ENCODE measurements at regions not wholly inside any gene's neighbourhood (a gene's known extent, or its start where the extent isn't known, plus 50 kb on each side); places are given as distances from the start of the nearest gene placed in this dataset.

DNA sequence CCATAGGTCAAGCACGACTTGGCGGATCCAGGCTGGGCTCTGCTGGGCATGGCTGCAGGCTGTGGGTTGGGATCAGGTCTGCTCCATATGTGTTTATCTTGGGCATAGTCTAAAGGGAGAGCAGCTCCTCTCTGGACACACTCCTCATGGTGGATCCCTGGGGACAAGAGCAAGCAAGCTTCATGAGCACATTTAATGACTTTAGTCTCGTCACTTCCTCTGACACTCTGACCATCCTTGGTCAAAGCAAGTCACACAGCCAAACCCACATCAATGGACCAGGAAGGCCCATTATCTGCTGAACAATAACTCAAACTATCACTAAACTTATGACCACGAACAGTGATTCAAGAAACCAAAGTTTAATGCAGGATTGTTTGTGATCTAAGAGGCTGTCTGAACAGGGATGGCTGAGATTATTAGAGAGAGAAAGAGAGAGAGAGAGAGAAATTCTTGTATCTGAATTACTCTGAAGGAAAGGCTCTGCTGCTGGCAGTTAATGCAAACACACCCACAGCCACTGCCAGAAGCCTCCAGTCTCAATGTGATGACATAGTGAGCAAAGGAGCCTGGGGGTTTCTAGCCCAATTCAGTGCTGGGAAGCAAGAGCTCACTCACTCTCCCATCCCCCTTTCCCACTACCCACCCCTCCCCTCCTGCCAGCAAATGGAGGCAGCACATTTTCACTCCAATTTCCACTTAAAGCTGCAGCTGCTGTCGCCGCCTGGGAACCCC, 490.2 kb upstream of the SULF2 start:
- no peak for TF ChIP-seq CTCF (IDR thresholded peaks at IDR 0.05; ENCODE audit: low read depth, low read length)
- DNase-seq (ENCODE audit: low read depth in 1 of 2, low spot score in 1 of 2), result peak; percentile 37
- Histone ChIP-seq H3K27ac (no peak overlapping the region), H3K27me3 (no peaks in the 10 kb centered on the region), H3K4me3 (no peak overlapping the region), H3K4me1 (ENCODE audit: low read depth) (peaks cover 14% of the 10 kb centered on the region), H3K36me3 (no peaks in the 10 kb centered on the region), H3K9me3 (ENCODE audit: low read depth) (no peaks in the 10 kb centered on the region)

DNA sequence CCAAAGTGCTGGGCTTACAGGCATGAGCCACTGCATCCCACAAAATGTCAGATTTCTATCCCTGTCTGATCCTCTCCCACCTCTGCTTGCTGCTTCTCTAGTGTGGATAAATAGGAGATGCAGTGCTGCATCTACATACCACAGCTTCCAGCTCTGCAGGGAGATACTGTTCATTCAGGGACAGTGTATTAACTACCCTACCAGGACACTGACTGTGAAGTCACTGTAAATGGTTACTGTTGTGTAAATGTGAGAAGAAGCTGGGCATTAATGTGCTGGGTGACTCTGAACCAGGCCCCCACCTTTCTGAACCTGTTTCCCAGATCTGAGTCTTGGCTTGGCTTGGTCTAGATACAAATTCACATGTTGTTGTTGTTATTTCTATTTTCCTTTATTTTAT, 488.6 kb upstream of the SULF2 start:
- TF ChIP-seq CTCF (IDR thresholded peaks at IDR 0.05; ENCODE audit: low read depth, low read length), result no peak
- H3K4me1 ChIP-seq (ENCODE audit: low read depth), result peaks cover 11% of the 10 kb centered on the region
- H3K27ac ChIP-seq, result no peak overlapping the region
- H3K4me3 ChIP-seq, result no peak overlapping the region
- H3K27me3 ChIP-seq, result no peaks in the 10 kb centered on the region
- no peaks in the 10 kb centered on the region for H3K36me3 ChIP-seq
- no peaks in the 10 kb centered on the region for H3K9me3 ChIP-seq (ENCODE audit: low read depth)
- no peak for DNase-seq (ENCODE audit: low read depth in 1 of 2, low spot score in 1 of 2)

- Histone ChIP-seq H3K36me3 (no peaks in the 10 kb centered on the region), H3K4me1 (ENCODE audit: low read depth) (peaks cover 2% of the 10 kb centered on the region), H3K27me3 (no peaks in the 10 kb centered on the region), H3K4me3 (no peak overlapping the region), H3K27ac (no peak overlapping the region), H3K9me3 (ENCODE audit: low read depth) (no peaks in the 10 kb centered on the region)
- no peak for TF ChIP-seq CTCF (IDR thresholded peaks at IDR 0.05; ENCODE audit: low read depth, low read length)
- no peak for DNase-seq (ENCODE audit: low read depth in 1 of 2, low spot score in 1 of 2)
Observed at GRCh38 chr20:48270885-48271284, 485.6 kb upstream of the SULF2 start.

GRCh38 chr20:48267860-48268633, 482.8 kb upstream of the SULF2 start:
- H3K27ac ChIP-seq, result no peak overlapping the region
- no peaks in the 10 kb centered on the region for H3K9me3 ChIP-seq (ENCODE audit: low read depth)
- H3K36me3 ChIP-seq, result no peaks in the 10 kb centered on the region
- no peak for DNase-seq (ENCODE audit: low read depth in 1 of 2, low spot score in 1 of 2)
- no peaks in the 10 kb centered on the region for H3K4me1 ChIP-seq (ENCODE audit: low read depth)
- no peak for TF ChIP-seq CTCF (IDR thresholded peaks at IDR 0.05; ENCODE audit: low read depth, low read length)
- H3K4me3 ChIP-seq, result no peak overlapping the region
- no peaks in the 10 kb centered on the region for H3K27me3 ChIP-seq

- Histone ChIP-seq H3K9me3 (ENCODE audit: low read depth) (no peaks in the 10 kb centered on the region), H3K36me3 (no peaks in the 10 kb centered on the region), H3K4me3 (no peak overlapping the region), H3K4me1 (ENCODE audit: low read depth) (no peaks in the 10 kb centered on the region), H3K27me3 (no peaks in the 10 kb centered on the region), H3K27ac (no peak overlapping the region)
- no peak for TF ChIP-seq CTCF (IDR thresholded peaks at IDR 0.05; ENCODE audit: low read depth, low read length)
- no peak for DNase-seq (ENCODE audit: low read depth in 1 of 2, low spot score in 1 of 2)
Observed at GRCh38 chr20:48266571-48266970, 481.3 kb upstream of the SULF2 start.
